GM19397 (cell line): ENCODE measurements at regions not wholly inside any gene's neighbourhood (a gene's known extent, or its start where the extent isn't known, plus 50 kb on each side); places are given as distances from the start of the nearest gene placed in this dataset.

ENCODE experiments used
- ATAC-seq: cut with Tn5 transposase; IDR thresholded peaks from one replicate; pipeline ENCODE4 v1.9.1; 2021; ENCODE audit warnings: mild to moderate bottlenecking, moderate library complexity; ENCODE audit not compliant: unreplicated experiment

DNA sequence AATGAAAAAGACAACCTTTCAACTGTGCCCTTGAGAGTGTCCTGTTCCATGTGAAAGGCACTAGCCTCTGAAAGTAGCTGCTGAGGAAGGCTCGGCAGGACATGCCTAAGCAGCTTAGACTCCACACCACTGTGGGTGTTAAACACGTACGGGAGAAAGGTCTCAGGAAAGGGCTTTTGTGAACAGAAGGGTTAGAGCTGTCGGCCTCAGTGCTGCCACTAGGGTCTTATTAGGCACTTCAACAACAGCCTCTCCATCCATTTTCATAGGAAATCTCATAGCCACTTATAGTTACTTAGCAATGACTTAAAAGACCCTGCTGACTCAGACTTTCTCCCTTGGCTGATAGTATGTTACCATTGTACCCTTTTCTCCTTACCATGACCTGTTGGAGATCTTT is 662.8 kb downstream of the TBC1D32 start:
- no peak for ATAC-seq

DNA sequence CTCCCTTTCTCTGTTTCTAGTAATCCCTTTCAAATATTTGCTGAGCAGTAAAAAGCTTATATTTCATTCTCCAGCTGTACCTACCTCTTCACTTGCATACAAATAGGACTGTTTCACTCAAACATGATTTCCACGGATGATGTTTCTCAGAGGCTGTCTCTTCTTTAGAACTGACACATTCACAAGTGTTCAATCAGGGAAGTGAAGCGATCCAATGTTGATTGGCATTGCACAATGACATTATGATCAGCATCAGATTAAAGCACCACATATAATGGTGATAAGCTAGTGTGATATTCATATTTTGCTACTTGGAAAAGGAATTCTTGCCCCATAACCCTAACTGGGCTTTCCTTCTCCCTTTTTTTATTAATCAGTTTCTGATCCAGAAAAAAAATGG is 681.8 kb downstream of the TBC1D32 start:
- no peak for ATAC-seq

DNA sequence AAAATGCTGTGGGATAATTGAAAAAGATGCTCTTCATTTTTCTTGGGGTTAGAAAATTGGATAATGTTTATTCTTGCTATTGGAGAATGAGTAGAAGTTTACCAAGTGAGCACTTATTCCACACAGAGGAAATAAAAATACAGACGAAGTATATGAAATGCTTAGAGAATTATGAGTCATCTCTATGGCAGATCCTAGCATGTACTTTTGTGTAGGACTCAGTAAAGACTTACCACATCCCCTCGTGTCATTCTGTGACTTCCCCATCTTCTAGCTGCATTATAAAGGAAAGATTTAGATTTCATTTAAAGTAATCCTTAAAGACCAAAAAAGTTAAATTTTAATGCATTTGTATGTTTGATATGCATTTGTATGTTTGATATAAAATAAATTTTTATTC is 685.6 kb downstream of the TBC1D32 start:
- no peak for ATAC-seq

- ATAC-seq: no peak
Observed at GRCh38 chr6:120646101-120646500, 688.2 kb downstream of the TBC1D32 start.

- ATAC-seq: no peak
Observed at GRCh38 chr6:120632975-120633374, 701.3 kb downstream of the TBC1D32 start.

GRCh38 chr6:120627612-120628011 is 706.7 kb downstream of the TBC1D32 start:
- ATAC-seq: no peak

GRCh38 chr6:120622127-120622631 is 712.1 kb downstream of the TBC1D32 start:
- no peak for ATAC-seq

DNA sequence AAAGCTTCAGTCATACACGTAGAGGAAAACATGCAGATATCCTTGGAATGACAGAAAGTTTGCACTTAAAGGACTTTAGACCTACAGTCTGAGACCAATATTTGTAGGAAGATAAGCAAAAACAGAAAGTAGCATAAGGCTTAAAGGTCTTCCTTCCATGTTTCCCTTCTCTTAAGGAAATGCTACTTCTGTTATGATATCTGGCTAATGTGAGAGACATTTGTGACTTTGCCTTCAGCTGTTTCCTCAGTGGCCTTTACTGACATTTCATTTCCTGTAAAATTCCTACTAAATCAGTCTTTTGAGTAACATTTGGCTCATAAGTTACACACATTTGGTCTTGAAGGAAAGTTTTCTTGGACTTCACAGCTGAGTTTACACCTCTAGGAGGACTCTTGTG is 713.4 kb downstream of the TBC1D32 start:
- ATAC-seq: no peak

DNA sequence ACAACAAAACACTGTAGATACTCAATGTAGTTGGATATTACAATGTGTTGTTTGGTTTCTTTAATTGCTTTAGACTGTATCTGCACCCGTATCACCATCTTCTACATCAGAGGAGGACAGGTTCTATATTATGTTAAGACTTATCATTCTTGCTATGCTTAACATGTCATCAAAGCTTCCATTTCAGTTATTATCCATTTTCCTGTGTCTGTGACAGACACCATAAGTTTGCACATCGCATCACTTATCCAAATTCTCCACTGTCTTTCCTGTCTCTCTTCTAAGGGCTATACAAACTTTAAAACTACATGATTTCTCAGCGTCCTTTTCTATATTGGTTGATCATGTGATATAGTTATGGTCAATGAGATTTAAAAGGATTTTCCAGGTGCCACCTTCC is 719.0 kb downstream of the TBC1D32 start:
- ATAC-seq: no peak

DNA sequence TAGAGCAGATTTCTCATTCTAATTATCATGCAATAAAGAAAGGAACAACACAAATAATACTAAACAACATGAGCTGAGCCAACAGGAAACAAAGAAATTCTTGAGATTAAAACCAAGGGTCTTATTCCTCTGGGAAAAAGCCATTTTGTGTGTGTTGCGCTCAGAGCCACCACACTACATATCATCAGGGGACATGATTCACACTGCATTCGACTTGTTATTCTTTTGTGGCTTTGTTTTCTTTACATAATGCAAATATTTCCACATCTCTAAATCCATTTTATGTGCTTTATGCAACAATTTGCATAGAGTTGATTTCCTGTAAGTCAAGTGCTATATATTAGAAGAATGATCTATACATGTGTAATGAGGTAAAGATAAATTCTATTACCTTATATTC is 719.6 kb downstream of the TBC1D32 start:
- ATAC-seq: no peak

- ATAC-seq: no peak
Observed at GRCh38 chr6:120608826-120609225, 725.5 kb downstream of the TBC1D32 start.

DNA sequence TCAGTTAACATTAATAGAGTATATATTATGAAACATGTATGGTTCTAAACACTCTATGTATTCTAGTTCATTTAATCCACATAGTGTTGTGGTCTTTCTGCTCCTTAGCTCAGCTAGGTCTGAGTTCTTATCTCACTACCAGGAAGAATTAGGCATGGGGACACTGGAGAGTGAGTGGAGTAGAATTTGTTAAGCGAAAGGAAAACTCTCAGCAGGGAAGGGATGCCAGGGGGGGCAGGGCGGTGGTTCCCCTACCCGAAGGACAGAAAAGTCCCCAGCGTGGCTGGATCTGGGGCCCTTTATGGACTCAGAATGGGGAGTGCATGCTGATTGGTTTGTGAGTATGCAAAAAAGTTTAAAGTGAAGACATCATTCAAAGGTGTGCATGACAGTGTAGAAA is 727.5 kb downstream of the TBC1D32 start:
- no peak for ATAC-seq

DNA sequence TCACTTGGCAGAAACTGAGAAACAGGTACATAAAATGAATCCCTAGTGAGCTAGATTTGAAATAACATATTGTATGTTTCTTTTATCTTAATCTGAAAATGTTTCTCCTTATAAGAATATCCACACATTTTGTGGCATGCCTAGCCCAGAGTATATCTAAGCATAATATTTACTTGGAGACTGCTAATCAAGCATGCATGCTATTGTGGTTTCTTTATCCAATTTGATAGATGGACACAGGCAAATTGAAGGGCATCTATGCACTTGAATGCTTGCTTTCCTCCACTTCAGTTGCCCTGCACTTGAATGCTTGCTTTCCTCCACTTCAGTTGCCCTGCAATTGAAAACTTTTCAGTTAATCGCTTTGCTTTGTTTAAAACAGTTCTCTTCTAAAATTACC is 729.8 kb downstream of the TBC1D32 start:
- no peak for ATAC-seq

DNA sequence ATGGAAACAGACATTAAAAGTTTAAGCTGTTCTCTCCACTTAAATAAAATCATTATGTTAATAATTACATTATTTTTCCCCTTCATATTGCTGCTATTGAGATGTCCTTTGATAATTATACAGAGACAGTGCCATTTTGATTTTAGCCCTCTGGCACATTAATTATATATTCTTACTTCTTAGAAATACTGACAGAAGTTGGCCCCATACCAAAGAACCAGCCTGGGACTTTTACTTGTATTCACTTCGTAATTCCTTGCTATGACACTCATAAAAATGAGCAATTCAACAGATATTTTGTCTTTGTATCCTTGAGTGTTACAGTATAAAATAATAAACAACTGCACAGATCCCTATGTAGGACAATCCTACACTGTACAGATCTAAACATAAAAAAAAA is 743.7 kb downstream of the TBC1D32 start:
- no peak for ATAC-seq

GRCh38 chr6:120588424-120588823 is 745.9 kb downstream of the TBC1D32 start:
- no peak for ATAC-seq

DNA sequence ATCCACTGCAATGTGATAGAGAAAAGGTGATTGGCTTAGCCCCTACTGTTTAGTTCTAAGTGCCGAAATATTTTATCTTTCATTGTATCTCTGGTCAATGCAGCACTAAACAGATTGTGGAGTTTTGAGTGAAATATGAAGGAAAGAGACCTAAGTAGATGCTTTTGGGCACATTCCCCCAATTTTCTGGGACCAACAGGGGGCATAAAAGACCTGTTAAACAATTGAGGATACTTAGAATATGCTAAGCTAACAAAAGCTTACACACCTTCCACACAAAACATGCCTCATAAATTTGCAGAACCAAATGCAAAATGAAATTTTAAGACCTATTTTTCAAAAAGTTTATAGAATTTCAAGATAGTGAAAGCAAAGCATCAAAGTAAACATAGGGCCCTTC is 746.9 kb downstream of the TBC1D32 start:
- no peak for ATAC-seq

DNA sequence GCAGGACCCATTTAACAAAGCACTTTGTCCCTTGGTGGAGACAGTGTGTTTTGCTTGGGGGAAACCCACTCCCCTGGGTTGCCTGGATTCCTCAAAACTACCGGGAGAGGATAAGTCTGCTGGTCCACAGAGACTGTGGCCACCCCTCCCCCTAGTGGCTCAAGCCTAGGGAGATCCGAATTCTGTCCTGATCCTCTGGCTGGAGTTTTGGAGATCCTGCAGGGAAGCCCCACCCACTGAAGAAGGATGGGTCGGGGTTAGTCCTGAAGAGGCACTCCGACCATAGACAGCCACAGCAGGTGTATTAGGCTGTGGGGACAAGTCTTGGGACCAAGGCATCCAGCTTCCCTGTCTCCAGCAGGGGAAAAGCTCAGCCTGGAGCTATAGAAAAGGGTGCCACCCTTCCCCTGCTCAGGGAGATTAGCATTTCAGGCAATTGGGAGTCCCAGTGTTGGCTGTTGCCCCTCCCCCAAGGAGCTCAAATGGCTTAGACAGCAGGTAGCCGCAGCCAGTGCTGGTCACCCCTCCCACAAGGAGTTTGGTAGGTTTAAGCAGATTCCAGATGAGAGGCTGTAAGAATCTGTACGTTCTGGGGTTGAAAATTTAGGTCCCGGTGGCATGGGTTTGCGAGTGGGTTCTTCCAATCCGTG is 750.0 kb downstream of the TBC1D32 start:
- no peak for ATAC-seq

- ATAC-seq: no peak
Observed at GRCh38 chr6:120576061-120576460, 758.2 kb downstream of the TBC1D32 start.

DNA sequence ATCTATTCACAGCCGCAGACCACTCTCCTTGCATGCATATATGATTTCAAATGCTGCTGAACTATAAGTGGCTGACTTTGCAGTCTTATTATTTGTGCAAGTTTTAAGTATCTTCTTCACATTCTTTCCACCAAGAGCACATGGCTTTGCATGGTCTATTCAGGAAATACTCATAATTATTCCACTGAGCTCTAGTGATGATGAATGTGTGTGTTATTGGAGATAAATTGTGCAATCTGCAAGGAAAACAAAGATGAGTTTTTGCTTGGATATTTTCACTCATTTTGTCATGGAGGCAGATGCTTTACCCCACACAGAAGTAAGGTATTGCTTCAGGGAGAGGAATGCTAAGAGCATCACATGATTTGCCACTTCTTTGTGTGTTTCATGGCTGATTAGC is 764.6 kb downstream of the TBC1D32 start:
- ATAC-seq: no peak

DNA sequence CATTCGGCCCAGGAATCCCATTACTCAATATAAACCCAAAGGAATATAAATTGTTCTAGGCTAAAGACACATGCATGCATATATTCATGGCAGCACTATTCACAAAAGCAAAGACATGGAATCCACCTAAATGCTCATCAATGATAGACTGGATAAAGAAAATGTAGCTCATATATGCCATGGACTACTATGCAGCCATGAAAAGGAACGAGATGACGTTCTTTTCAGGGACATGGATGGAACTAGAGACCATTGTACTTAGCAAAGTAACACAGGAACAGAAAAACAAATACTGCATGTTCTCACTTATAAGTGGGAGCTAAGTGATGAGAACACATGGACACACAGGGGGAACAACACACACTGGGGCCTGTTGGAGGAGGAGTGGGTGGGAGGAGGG is 769.5 kb downstream of the TBC1D32 start:
- ATAC-seq: no peak

- ATAC-seq: no peak
Observed at GRCh38 chr6:120558294-120558693, 776.0 kb downstream of the TBC1D32 start.

DNA sequence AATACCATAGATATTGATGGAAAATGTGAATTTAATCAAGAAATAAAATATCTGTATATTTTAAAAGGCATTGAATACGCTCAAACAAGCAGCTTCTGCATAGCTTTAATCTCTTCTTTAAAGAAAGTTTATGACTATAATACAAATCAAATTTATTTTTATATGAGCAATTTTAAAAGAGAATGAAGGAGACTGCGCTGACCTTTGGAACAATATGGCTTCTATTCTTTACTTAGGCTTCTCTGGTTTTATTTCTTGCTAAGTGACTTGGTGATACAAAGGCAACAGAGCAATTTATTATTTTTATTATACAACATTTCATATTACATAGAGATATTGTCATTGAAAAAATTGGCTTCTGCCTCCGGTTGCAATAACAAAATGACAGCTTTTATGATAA is 776.7 kb downstream of the TBC1D32 start:
- ATAC-seq: no peak

DNA sequence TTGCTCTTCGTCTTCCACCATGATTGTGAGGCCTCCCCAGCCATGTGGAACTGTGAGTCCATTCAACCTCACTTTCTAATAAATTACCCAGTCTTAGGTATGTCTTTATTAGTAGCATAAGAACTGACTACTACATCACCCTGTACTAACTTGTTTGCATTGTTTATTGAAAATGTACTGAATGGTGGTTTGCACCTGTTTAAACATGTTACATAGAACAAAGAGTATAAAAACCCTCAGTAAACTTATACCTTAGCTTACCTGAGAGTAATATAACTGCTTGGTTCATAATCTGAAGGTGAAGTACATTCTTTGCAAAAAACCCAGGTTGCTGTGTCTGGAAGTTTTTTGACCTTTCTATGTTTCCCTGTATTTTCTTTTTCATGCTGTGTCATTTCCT is 777.8 kb downstream of the TBC1D32 start:
- no peak for ATAC-seq
